Prostate gland (tissue), 2 donors: ENCODE measurements at regions not wholly inside any gene's neighbourhood (a gene's known extent, or its start where the extent isn't known, plus 50 kb on each side); places are given as distances from the start of the nearest gene placed in this dataset.

ENCODE experiments used
- CTCF ChIP-seq, 4 experiments: fragments of 200-600 bp in 2 of 4; fragments of 450-650 bp in 2 of 4; sonication (generic) in 2 of 4; IDR thresholded peaks; 1 replicate in 3 of 4; 2 replicates in 1 of 4; pipeline ENCODE4 v1.5.1; 2016 to 2019; ENCODE audit warnings: antibody characterized with exemption in 4 of 4, mild to moderate bottlenecking in 2 of 4, moderate library complexity in 2 of 4
- POLR2A ChIP-seq: fragments of 450-650 bp; IDR thresholded peaks from one replicate; pipeline ENCODE4 v1.6.1; 2016; ENCODE audit warnings: antibody characterized with exemption, mild to moderate bottlenecking
- POLR2AphosphoS5 ChIP-seq: sonication (generic); formaldehyde crosslinking; IDR thresholded peaks from one replicate; pipeline ENCODE4 v1.6.1; 2017; ENCODE audit warnings: antibody characterized with exemption

DNA sequence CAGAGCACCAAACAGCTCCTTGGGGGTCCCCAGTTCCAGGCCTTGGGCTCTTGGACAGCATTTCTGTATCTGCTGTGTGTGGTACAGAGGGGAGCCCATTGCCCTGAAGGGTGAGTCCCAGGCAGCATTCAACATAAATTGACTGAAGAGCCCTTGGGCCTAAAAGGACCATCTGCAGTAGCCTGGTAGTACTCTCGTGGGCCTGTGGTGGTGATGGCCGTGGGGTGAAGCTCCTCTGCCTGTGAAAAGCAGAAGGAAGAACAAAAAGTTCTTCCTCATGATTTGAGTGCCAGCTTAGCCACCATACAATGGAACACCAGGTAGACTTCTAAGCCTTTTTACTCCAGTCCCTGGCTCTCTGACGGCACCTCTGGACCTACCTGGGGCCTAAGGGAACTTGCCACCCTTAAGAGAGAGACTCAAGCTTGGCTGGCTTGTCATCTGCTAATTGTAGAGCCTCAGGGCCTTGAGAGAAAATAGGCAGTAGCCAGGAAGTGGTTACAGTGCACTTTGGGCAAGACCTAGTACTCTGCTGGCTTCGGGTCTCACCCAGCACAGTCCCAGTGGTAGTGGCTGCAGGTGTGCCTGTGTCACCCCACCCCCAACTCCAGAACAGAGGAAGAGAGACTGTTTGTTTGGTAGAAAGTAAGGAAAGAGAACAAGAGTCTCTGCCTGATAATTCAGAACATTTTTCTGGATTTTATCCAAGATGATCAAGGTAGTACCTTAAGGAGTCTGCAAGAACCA lies 84.6 kb upstream of the CERS6 start:
- TF ChIP-seq CTCF (IDR thresholded peaks at IDR 0.05) = no peak
- TF ChIP-seq POLR2A = no peak
- no peak for TF ChIP-seq POLR2AphosphoS5
